ENCODE measurements at regions not wholly inside any gene's neighbourhood (a gene's known extent, or its start where the extent isn't known, plus 50 kb on each side); places are given as distances from the start of the nearest gene placed in this dataset.
"Not testable (repeated sequence)": the region's sequence is repeated elsewhere in the genome, so short reads cannot be mapped to it uniquely, and the experiment has no call there.

- DNase-seq: not testable (repeated sequence)
Measured at GRCh38 chr16:29212084-29213027, 194.2 kb downstream of the NPIPB11 start.

GRCh38 chr16:29211456-29211855, 195.1 kb downstream of the NPIPB11 start:
- DNase-seq: not testable (repeated sequence)

- not testable (repeated sequence) for DNase-seq
Measured at GRCh38 chr16:29210299-29211150, 196.0 kb downstream of the NPIPB11 start.

GRCh38 chr16:29206120-29206519, 200.4 kb downstream of the NPIPB11 start:
- not testable (repeated sequence) for DNase-seq

- not testable (repeated sequence) for DNase-seq
Measured at GRCh38 chr16:29205151-29205550, 201.4 kb downstream of the NPIPB11 start.

GRCh38 chr16:29204806-29205135, 201.7 kb downstream of the NPIPB11 start:
- no peak for DNase-seq

GRCh38 chr16:29203933-29204805, 202.3 kb downstream of the NPIPB11 start:
- DNase-seq: not testable (repeated sequence)

- DNase-seq: not testable (repeated sequence)
Measured at GRCh38 chr16:29203046-29203932, 203.2 kb downstream of the NPIPB11 start.

- not testable (repeated sequence) for DNase-seq
Measured at GRCh38 chr16:29202642-29203041, 203.9 kb downstream of the NPIPB11 start.

- DNase-seq: not testable (repeated sequence)
Measured at GRCh38 chr16:29202025-29202632, 204.4 kb downstream of the NPIPB11 start.

- not testable (repeated sequence) for DNase-seq
Measured at GRCh38 chr16:29201296-29202024, 205.1 kb downstream of the NPIPB11 start.

GRCh38 chr16:29200681-29201080, 205.8 kb downstream of the NPIPB11 start:
- not testable (repeated sequence) for DNase-seq

- DNase-seq: not testable (repeated sequence)
Measured at GRCh38 chr16:29200135-29200601, 206.3 kb downstream of the NPIPB11 start.

GRCh38 chr16:29199626-29200025, 206.9 kb downstream of the NPIPB11 start:
- not testable (repeated sequence) for DNase-seq

GRCh38 chr16:29198731-29199521, 207.6 kb downstream of the NPIPB11 start:
- DNase-seq: no peak

- no peak for DNase-seq
Measured at GRCh38 chr16:29198231-29198630, 208.3 kb downstream of the NPIPB11 start.

- not testable (repeated sequence) for DNase-seq
Measured at GRCh38 chr16:29197494-29198100, 208.9 kb downstream of the NPIPB11 start.

- not testable (repeated sequence) for DNase-seq
Measured at GRCh38 chr16:29196746-29197145, 209.8 kb downstream of the NPIPB11 start.
